GM19467 (cell line): ENCODE measurements at regions not wholly inside any gene's neighbourhood (a gene's known extent, or its start where the extent isn't known, plus 50 kb on each side); places are given as distances from the start of the nearest gene placed in this dataset.
"Not testable (repeated sequence)": the region's sequence is repeated elsewhere in the genome, so short reads cannot be mapped to it uniquely, and the experiment has no call there.

Source experiments
- ATAC-seq: cut with Tn5 transposase; IDR thresholded peaks from one replicate; pipeline ENCODE4 v1.9.1; 2021; ENCODE audit warnings: mild to moderate bottlenecking, moderate library complexity; ENCODE audit not compliant: unreplicated experiment

GRCh38 chr14:86066651-86067050 lies 536.7 kb downstream of the FLRT2 start:
- no peak for ATAC-seq

- ATAC-seq = no peak
Observed at GRCh38 chr14:86065407-86065806, 535.5 kb downstream of the FLRT2 start.

- ATAC-seq = not testable (repeated sequence)
Observed at GRCh38 chr14:86064595-86064994, 534.7 kb downstream of the FLRT2 start.

- ATAC-seq = no peak
Observed at GRCh38 chr14:86057018-86057667, 527.2 kb downstream of the FLRT2 start.

- no peak for ATAC-seq
Observed at GRCh38 chr14:86055512-86056075, 525.6 kb downstream of the FLRT2 start.

- ATAC-seq = no peak
Observed at GRCh38 chr14:86052868-86053267, 522.9 kb downstream of the FLRT2 start.

GRCh38 chr14:86050757-86051156 lies 520.8 kb downstream of the FLRT2 start:
- no peak for ATAC-seq

- no peak for ATAC-seq
Observed at GRCh38 chr14:86050072-86050683, 520.2 kb downstream of the FLRT2 start.

- ATAC-seq = no peak
Observed at GRCh38 chr14:86039176-86039575, 509.2 kb downstream of the FLRT2 start.

- no peak for ATAC-seq
Observed at GRCh38 chr14:86038387-86039042, 508.6 kb downstream of the FLRT2 start.

GRCh38 chr14:86035882-86036281 lies 505.9 kb downstream of the FLRT2 start:
- ATAC-seq = peak; percentile 80

- ATAC-seq = no peak
Observed at GRCh38 chr14:86027990-86028389, 498.0 kb downstream of the FLRT2 start.

- no peak for ATAC-seq
Observed at GRCh38 chr14:86027144-86027543, 497.2 kb downstream of the FLRT2 start.

- no peak for ATAC-seq
Observed at GRCh38 chr14:86022031-86022629, 492.2 kb downstream of the FLRT2 start.

- ATAC-seq = no peak
Observed at GRCh38 chr14:86020841-86021240, 490.9 kb downstream of the FLRT2 start.

GRCh38 chr14:86015941-86016340 lies 486.0 kb downstream of the FLRT2 start:
- no peak for ATAC-seq

GRCh38 chr14:86015511-86015910 lies 485.6 kb downstream of the FLRT2 start:
- no peak for ATAC-seq

GRCh38 chr14:86013641-86014040 lies 483.7 kb downstream of the FLRT2 start:
- no peak for ATAC-seq

- no peak for ATAC-seq
Observed at GRCh38 chr14:86012461-86012860, 482.5 kb downstream of the FLRT2 start.

GRCh38 chr14:86003998-86004397 lies 474.1 kb downstream of the FLRT2 start:
- ATAC-seq = no peak

- no peak for ATAC-seq
Observed at GRCh38 chr14:85996551-85996950, 466.6 kb downstream of the FLRT2 start.

GRCh38 chr14:85991156-85991555 lies 461.2 kb downstream of the FLRT2 start:
- no peak for ATAC-seq
